Loucy (cell line): ENCODE measurements at regions not wholly inside any gene's neighbourhood (a gene's known extent, or its start where the extent isn't known, plus 50 kb on each side); places are given as distances from the start of the nearest gene placed in this dataset.

Experiments
- H2AFZ ChIP-seq: fragments of 200-600 bp; sonication (generic); 2 replicates; pipeline ENCODE4 v1.6.0; 2016; ENCODE audit warnings: antibody characterized with exemption, mild to moderate bottlenecking, low read length, moderate library complexity
- H3F3A ChIP-seq: fragments of 200-600 bp; 2 replicates; pipeline ENCODE4 v1.6.0; 2016; ENCODE audit warnings: antibody characterized with exemption, low read depth, mild to moderate bottlenecking
- H3K27me3 ChIP-seq: fragments of 200-600 bp; sonication (generic); 2 replicates; pipeline ENCODE4 v1.6.1; 2014; ENCODE audit warnings: low read length, mild to moderate bottlenecking; ENCODE audit not compliant: insufficient read depth, poor library complexity, severe bottlenecking
- H3K36me3 ChIP-seq: fragments of 200-600 bp; sonication (generic); 2 replicates; pipeline ENCODE4 v1.6.1; 2016; ENCODE audit warnings: low read length; ENCODE audit not compliant: insufficient read depth
- H3K4me1 ChIP-seq: fragments of 200-600 bp; sonication (generic); 2 replicates; pipeline ENCODE4 v1.5.1; 2014; ENCODE audit warnings: low read length, mild to moderate bottlenecking; ENCODE audit not compliant: insufficient read depth, poor library complexity, severe bottlenecking
- H3K4me2 ChIP-seq: fragments of 200-600 bp; sonication (generic); 2 replicates; pipeline ENCODE4 v1.6.0; 2014; ENCODE audit warnings: antibody characterized with exemption, low read length, low read depth, mild to moderate bottlenecking; ENCODE audit not compliant: poor library complexity, severe bottlenecking
- H3K4me3 ChIP-seq: fragments of 200-600 bp; sonication (generic); 2 replicates; pipeline ENCODE4 v1.5.1; 2014; ENCODE audit warnings: low read length, mild to moderate bottlenecking, mixed read lengths; ENCODE audit not compliant: poor library complexity, severe bottlenecking
- H3K79me2 ChIP-seq: fragments of 200-600 bp; sonication (generic); 2 replicates; pipeline ENCODE4 v1.6.1; 2014; ENCODE audit warnings: low read length; ENCODE audit not compliant: insufficient read depth
- H3K9ac ChIP-seq: fragments of 200-600 bp; sonication (generic); 2 replicates; pipeline ENCODE4 v1.6.0; 2014; ENCODE audit warnings: mild to moderate bottlenecking, low read depth, low read length, moderate library complexity; ENCODE audit not compliant: poor library complexity, severe bottlenecking
- H3K9me2 ChIP-seq: fragments of 200-600 bp; sonication (generic); replicated peaks from 2 replicates; pipeline ENCODE4 v1.6.1; 2016; ENCODE audit warnings: low read depth, low read length, mixed read lengths
- H3K9me3 ChIP-seq: fragments of 200-600 bp; sonication (generic); 2 replicates; pipeline ENCODE4 v1.6.1; 2014; ENCODE audit warnings: mild to moderate bottlenecking, antibody characterized with exemption, low read length, low read depth; ENCODE audit not compliant: insufficient read depth
- H4K20me1 ChIP-seq: fragments of 200-600 bp; sonication (generic); 2 replicates; pipeline ENCODE4 v1.6.0; 2014; ENCODE audit warnings: antibody characterized with exemption, low read length, mild to moderate bottlenecking; ENCODE audit not compliant: insufficient read depth, poor library complexity, severe bottlenecking
- CTCF ChIP-seq: fragments of 200-600 bp; sonication (generic); conservative IDR thresholded peaks from 2 replicates; pipeline ENCODE4 v1.5.1; 2014; ENCODE audit warnings: mild to moderate bottlenecking, antibody characterized with exemption, low read length
- EZH2phosphoT487 ChIP-seq: fragments of 200-600 bp; IDR thresholded peaks from 2 replicates; pipeline ENCODE4 v1.6.1; 2018; ENCODE audit warnings: antibody characterized with exemption, mild to moderate bottlenecking, moderate library complexity, borderline replicate concordance

GRCh38 chr15:37260255-37260654, 159.9 kb upstream of the MEIS2 start:
- H2AFZ ChIP-seq = no peak overlapping the region
- H3K9ac ChIP-seq = no peak overlapping the region
- H3K4me2 ChIP-seq = no peak overlapping the region
- no peaks in the 10 kb centered on the region for H3K9me3 ChIP-seq
- no peaks in the 10 kb centered on the region for H3K9me2 ChIP-seq
- no peaks in the 10 kb centered on the region for H3K4me1 ChIP-seq
- H3K36me3 ChIP-seq = no peaks in the 10 kb centered on the region
- no peaks in the 10 kb centered on the region for H3F3A ChIP-seq
- H3K4me3 ChIP-seq = no peak overlapping the region
- no peaks in the 10 kb centered on the region for H4K20me1 ChIP-seq
- TF ChIP-seq EZH2phosphoT487 (no peak), CTCF (no peak)
- H3K79me2 ChIP-seq = no peaks in the 10 kb centered on the region
- H3K27me3 ChIP-seq = no peaks in the 10 kb centered on the region

GRCh38 chr15:37261685-37262084, 161.3 kb upstream of the MEIS2 start:
- H3K4me1 ChIP-seq = no peaks in the 10 kb centered on the region
- H3K9ac ChIP-seq = no peak overlapping the region
- no peak overlapping the region for H3K4me3 ChIP-seq
- no peaks in the 10 kb centered on the region for H3F3A ChIP-seq
- H3K79me2 ChIP-seq = no peaks in the 10 kb centered on the region
- TF ChIP-seq CTCF (no peak), EZH2phosphoT487 (no peak)
- no peaks in the 10 kb centered on the region for H3K27me3 ChIP-seq
- H3K9me2 ChIP-seq = no peaks in the 10 kb centered on the region
- no peaks in the 10 kb centered on the region for H3K9me3 ChIP-seq
- H3K36me3 ChIP-seq = no peaks in the 10 kb centered on the region
- H3K4me2 ChIP-seq = no peak overlapping the region
- no peak overlapping the region for H2AFZ ChIP-seq
- H4K20me1 ChIP-seq = no peaks in the 10 kb centered on the region

- Histone ChIP-seq H3K79me2 (no peaks in the 10 kb centered on the region), H3K4me3 (no peak overlapping the region), H3F3A (no peaks in the 10 kb centered on the region), H2AFZ (no peak overlapping the region), H3K36me3 (no peaks in the 10 kb centered on the region), H3K4me2 (no peak overlapping the region), H3K9me2 (no peaks in the 10 kb centered on the region), H3K9me3 (no peaks in the 10 kb centered on the region), H3K27me3 (no peaks in the 10 kb centered on the region), H3K4me1 (no peaks in the 10 kb centered on the region), H3K9ac (no peak overlapping the region), H4K20me1 (no peaks in the 10 kb centered on the region)
- TF ChIP-seq CTCF (no peak), EZH2phosphoT487 (no peak)
Measured at GRCh38 chr15:37262922-37263608, 162.7 kb upstream of the MEIS2 start.
